Endothelial cell of umbilical vein (primary cell): ENCODE measurements at regions not wholly inside any gene's neighbourhood (a gene's known extent, or its start where the extent isn't known, plus 50 kb on each side); places are given as distances from the start of the nearest gene placed in this dataset.

Experiments
- MAX ChIP-seq: IDR thresholded peaks from 2 replicates; pipeline ENCODE4 v1.6.1; 2011; ENCODE audit not compliant: insufficient read depth, insufficient read length
- POLR2AphosphoS5 ChIP-seq: IDR thresholded peaks from 2 replicates; pipeline ENCODE4 v1.6.1; 2012; ENCODE audit warnings: low read depth, mild to moderate bottlenecking, control low read depth, low read length, moderate library complexity; ENCODE audit not compliant: insufficient read depth

- TF ChIP-seq MAX, result no peak
- TF ChIP-seq POLR2AphosphoS5, result no peak
These were observed 244.4 kb upstream of the JADE1 start for GRCh38 chr4:128565054-128565453.
